Immature natural killer cell (primary cell): ENCODE measurements at regions not wholly inside any gene's neighbourhood (a gene's known extent, or its start where the extent isn't known, plus 50 kb on each side); places are given as distances from the start of the nearest gene placed in this dataset.
A peak's percentile ranks its signal among the peaks of the same experiment; 100 is the strongest.
"Not testable (repeated sequence)": the region's sequence is repeated elsewhere in the genome, so short reads cannot be mapped to it uniquely, and the experiment has no call there.

Source experiments
- DNase-seq, 3 donors: peaks; one replicate each; pipeline ENCODE4 v3.0.0; 2022; ENCODE audit warnings: mixed read lengths in 1 of 3
- H3K27ac Mint-ChIP-seq, 6 donors: one replicate each; pipeline ENCODE4 v1.8.0; 2020; ENCODE audit warnings: mixed read lengths in 6 of 6, mild to moderate bottlenecking in 5 of 6, inconsistent platforms in 4 of 6, moderate library complexity in 3 of 6
- H3K27me3 Mint-ChIP-seq, 3 donors: one replicate each; pipeline ENCODE4 v1.8.0; 2020 to 2021; ENCODE audit warnings: low read depth in 3 of 3, mild to moderate bottlenecking in 3 of 3, mixed read lengths in 3 of 3, moderate library complexity in 3 of 3, inconsistent platforms in 1 of 3
- H3K36me3 Mint-ChIP-seq, 3 donors: one replicate each; pipeline ENCODE4 v1.8.0; 2020; ENCODE audit warnings: mixed read lengths in 3 of 3, inconsistent platforms in 2 of 3, mild to moderate bottlenecking in 2 of 3
- H3K4me1 Mint-ChIP-seq, 2 donors: one replicate each; pipeline ENCODE4 v1.8.0; 2020; ENCODE audit warnings: inconsistent platforms in 2 of 2, mild to moderate bottlenecking in 2 of 2, mixed read lengths in 2 of 2, moderate library complexity in 1 of 2
- H3K4me3 Mint-ChIP-seq, 5 donors: one replicate each; pipeline ENCODE4 v1.8.0; 2020; ENCODE audit warnings: mild to moderate bottlenecking in 5 of 5, mixed read lengths in 5 of 5, inconsistent platforms in 3 of 5, moderate library complexity in 3 of 5
- H3K9me3 Mint-ChIP-seq, 6 donors: one replicate each; pipeline ENCODE4 v1.8.0; 2020; ENCODE audit warnings: mild to moderate bottlenecking in 6 of 6, mixed read lengths in 6 of 6, inconsistent platforms in 4 of 6, moderate library complexity in 3 of 6

- no peak for DNase-seq
- no peaks in the 10 kb centered on the region for H3K4me1 Mint-ChIP-seq
- H3K27me3 Mint-ChIP-seq: peaks cover 0 to 11% (median 6%) of the 10 kb centered on the region in 3 donors
- H3K27ac Mint-ChIP-seq: peak overlapping the region in 1 of 6 donors; percentile 25
- no peak overlapping the region for H3K4me3 Mint-ChIP-seq
- no peaks in the 10 kb centered on the region for H3K36me3 Mint-ChIP-seq
- H3K9me3 Mint-ChIP-seq: no peaks in the 10 kb centered on the region
Measured at GRCh38 chr12:85445060-85445938, 165.3 kb downstream of the ALX1 start.

- DNase-seq: no peak
- H3K36me3 Mint-ChIP-seq: no peaks in the 10 kb centered on the region
- H3K27me3 Mint-ChIP-seq: peaks cover 0 to 7% (median 6%) of the 10 kb centered on the region in 3 donors
- no peaks in the 10 kb centered on the region for H3K4me1 Mint-ChIP-seq
- no peak overlapping the region for H3K27ac Mint-ChIP-seq
- H3K4me3 Mint-ChIP-seq: no peak overlapping the region
- no peaks in the 10 kb centered on the region for H3K9me3 Mint-ChIP-seq
Measured at GRCh38 chr12:85448031-85448430, 168.0 kb downstream of the ALX1 start.

- no peak for DNase-seq
- Mint-ChIP-seq H3K36me3 (no peaks in the 10 kb centered on the region), H3K27me3 (peaks cover 0 to 7% (median 6%) of the 10 kb centered on the region in 3 donors), H3K27ac (no peak overlapping the region), H3K9me3 (no peaks in the 10 kb centered on the region), H3K4me3 (no peak overlapping the region), H3K4me1 (no peaks in the 10 kb centered on the region)
Measured at GRCh38 chr12:85448548-85449139, 168.6 kb downstream of the ALX1 start.

GRCh38 chr12:85457016-85457415, 177.0 kb downstream of the ALX1 start:
- DNase-seq: no peak
- H3K27me3 Mint-ChIP-seq: peaks cover 0 to 3% (median 1%) of the 10 kb centered on the region in 3 donors
- no peak overlapping the region for H3K27ac Mint-ChIP-seq
- H3K36me3 Mint-ChIP-seq: no peaks in the 10 kb centered on the region
- H3K4me1 Mint-ChIP-seq: peaks cover 0 to 2% of the 10 kb centered on the region in 2 donors
- H3K9me3 Mint-ChIP-seq: peaks cover 0 to 2% (median 0%) of the 10 kb centered on the region in 6 donors
- no peak overlapping the region for H3K4me3 Mint-ChIP-seq

GRCh38 chr12:85461127-85461526, 181.1 kb downstream of the ALX1 start:
- DNase-seq: no peak
- Mint-ChIP-seq H3K9me3 (no peaks in the 10 kb centered on the region), H3K4me1 (peaks cover 27 to 39% of the 10 kb centered on the region in 2 donors), H3K4me3 (no peak overlapping the region), H3K27ac (no peak overlapping the region), H3K27me3 (peaks cover 0 to 3% (median 1%) of the 10 kb centered on the region in 3 donors), H3K36me3 (no peaks in the 10 kb centered on the region)

- peak overlapping the region; percentile 0 to 78 (median 51) for H3K4me3 Mint-ChIP-seq
- no peaks in the 10 kb centered on the region for H3K9me3 Mint-ChIP-seq
- peak in 1 of 3 donors; percentile 5 for DNase-seq
- peak overlapping the region in 5 of 6 donors; percentile 34 to 85 (median 77) for H3K27ac Mint-ChIP-seq
- no peaks in the 10 kb centered on the region for H3K36me3 Mint-ChIP-seq
- peaks cover 26 to 42% of the 10 kb centered on the region in 2 donors for H3K4me1 Mint-ChIP-seq
- H3K27me3 Mint-ChIP-seq: peaks cover 0 to 1% (median 1%) of the 10 kb centered on the region in 3 donors
Measured at GRCh38 chr12:85462888-85463287, 182.9 kb downstream of the ALX1 start.

- no peak for DNase-seq
- Mint-ChIP-seq H3K36me3 (no peaks in the 10 kb centered on the region), H3K27me3 (peaks cover 0 to 3% (median 0%) of the 10 kb centered on the region in 3 donors), H3K4me3 (no peak overlapping the region), H3K4me1 (peaks cover 49 to 68% of the 10 kb centered on the region in 2 donors), H3K9me3 (peaks cover 0 to 2% (median 0%) of the 10 kb centered on the region in 6 donors), H3K27ac (no peak overlapping the region)
Measured at GRCh38 chr12:85466890-85467289, 186.9 kb downstream of the ALX1 start.

- H3K9me3 Mint-ChIP-seq: peaks cover 0 to 5% (median 0%) of the 10 kb centered on the region in 6 donors
- H3K27me3 Mint-ChIP-seq: peaks cover 2 to 3% (median 2%) of the 10 kb centered on the region in 3 donors
- peak overlapping the region; percentile 55 to 92 (median 75) for H3K27ac Mint-ChIP-seq
- no peaks in the 10 kb centered on the region for H3K36me3 Mint-ChIP-seq
- DNase-seq: peak; percentile 22 to 39 (median 29)
- peak overlapping the region; percentile 90 to 94 (median 93) for H3K4me3 Mint-ChIP-seq
- peaks cover 42 to 54% of the 10 kb centered on the region in 2 donors for H3K4me1 Mint-ChIP-seq
Measured at GRCh38 chr12:85468356-85469157, 188.5 kb downstream of the ALX1 start.

GRCh38 chr12:85469158-85470086, 189.4 kb downstream of the ALX1 start:
- not testable (repeated sequence) for H3K27me3 Mint-ChIP-seq, H3K9me3 Mint-ChIP-seq, H3K36me3 Mint-ChIP-seq
- peak overlapping the region; percentile 55 to 92 (median 75) for H3K27ac Mint-ChIP-seq
- peak in 2 of 3 donors; percentile 12 to 15 for DNase-seq
- peaks cover 34 to 45% of the 10 kb centered on the region in 2 donors for H3K4me1 Mint-ChIP-seq
- peak overlapping the region; percentile 90 to 94 (median 93) for H3K4me3 Mint-ChIP-seq

- H3K4me1 Mint-ChIP-seq, H3K27ac Mint-ChIP-seq, H3K36me3 Mint-ChIP-seq, H3K4me3 Mint-ChIP-seq, H3K9me3 Mint-ChIP-seq, DNase-seq, H3K27me3 Mint-ChIP-seq: not testable (repeated sequence)
Measured at GRCh38 chr12:85475277-85475676, 195.3 kb downstream of the ALX1 start.

- Mint-ChIP-seq H3K4me3 (no peak overlapping the region), H3K36me3 (peaks cover 0 to 3% (median 0%) of the 10 kb centered on the region in 3 donors), H3K9me3 (peaks cover 0 to 7% (median 0%) of the 10 kb centered on the region in 6 donors), H3K4me1 (peaks cover 0 to 3% of the 10 kb centered on the region in 2 donors), H3K27ac (no peak overlapping the region), H3K27me3 (peaks cover 0 to 5% (median 5%) of the 10 kb centered on the region in 3 donors)
- no peak for DNase-seq
Measured at GRCh38 chr12:85476756-85477155, 196.7 kb downstream of the ALX1 start.

- DNase-seq: no peak
- H3K27ac Mint-ChIP-seq: no peak overlapping the region
- peaks cover 0 to 7% (median 0%) of the 10 kb centered on the region in 6 donors for H3K9me3 Mint-ChIP-seq
- H3K36me3 Mint-ChIP-seq: no peaks in the 10 kb centered on the region
- peaks cover 0 to 3% (median 2%) of the 10 kb centered on the region in 3 donors for H3K27me3 Mint-ChIP-seq
- no peaks in the 10 kb centered on the region for H3K4me1 Mint-ChIP-seq
- no peak overlapping the region for H3K4me3 Mint-ChIP-seq
Measured at GRCh38 chr12:85484387-85484786, 204.4 kb downstream of the ALX1 start.

GRCh38 chr12:85489194-85489593, 209.2 kb downstream of the ALX1 start:
- H3K27me3 Mint-ChIP-seq: peaks cover 0 to 3% (median 2%) of the 10 kb centered on the region in 3 donors
- no peak overlapping the region for H3K27ac Mint-ChIP-seq
- DNase-seq: no peak
- H3K4me3 Mint-ChIP-seq: no peak overlapping the region
- peaks cover 0 to 11% (median 5%) of the 10 kb centered on the region in 6 donors for H3K9me3 Mint-ChIP-seq
- H3K36me3 Mint-ChIP-seq: no peaks in the 10 kb centered on the region
- no peaks in the 10 kb centered on the region for H3K4me1 Mint-ChIP-seq
